ENCODE measurements at regions not wholly inside any gene's neighbourhood (a gene's known extent, or its start where the extent isn't known, plus 50 kb on each side); places are given as distances from the start of the nearest gene placed in this dataset.

DNA sequence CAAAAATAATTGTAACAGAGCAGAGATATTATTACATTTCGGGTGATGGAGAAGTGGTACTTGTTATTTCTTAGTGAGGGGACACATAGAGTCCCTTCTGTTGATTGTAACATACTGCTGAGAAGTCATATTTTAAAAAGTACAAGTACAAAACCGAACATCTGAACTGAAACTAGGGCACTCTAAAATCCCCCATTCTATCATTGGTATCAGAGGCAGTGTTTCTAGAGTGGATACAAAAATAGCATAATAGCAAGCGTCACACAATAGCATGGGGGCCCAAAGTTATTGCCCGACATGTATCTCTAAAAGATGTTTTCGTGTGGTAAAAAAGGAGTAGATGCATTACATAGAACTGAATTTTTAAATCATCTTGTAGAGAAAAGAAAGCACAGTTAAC lies 502.1 kb upstream of the SLC10A2 start:
- no peak overlapping the region for H3K4me3 ChIP-seq (ENCODE audit: low read depth, low read length)
- in situ Hi-C loops (cut with HindIII; ENCODE audit: low sequenced_read_pairs): no loop called here
- no peak for TF ChIP-seq CTCF (IDR thresholded peaks at IDR 0.05; ENCODE audit: low read depth, low read length)
- no peak for DNase-seq (ENCODE audit: low read depth, low spot score)

DNA sequence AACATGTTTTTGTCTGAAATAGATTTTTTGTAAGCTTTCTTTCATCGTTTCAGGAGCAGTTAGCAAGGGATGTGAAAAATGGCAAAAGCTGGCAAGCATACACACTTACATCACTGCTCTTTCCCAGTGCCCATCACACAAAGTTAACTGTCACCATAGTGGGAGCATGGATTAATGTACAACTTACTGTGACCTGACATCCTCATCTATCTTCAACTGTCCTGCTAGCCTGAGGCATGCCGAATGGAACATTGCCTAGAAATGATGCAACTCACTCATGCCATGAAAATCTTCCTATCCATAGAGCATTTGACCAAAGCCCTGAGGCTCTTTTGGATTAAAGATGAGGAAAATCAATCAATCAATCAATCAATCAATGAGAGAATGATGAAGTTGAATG lies 491.7 kb upstream of the SLC10A2 start:
- no peak for TF ChIP-seq CTCF (IDR thresholded peaks at IDR 0.05; ENCODE audit: low read depth, low read length)
- H3K4me3 ChIP-seq (ENCODE audit: low read depth, low read length): no peak overlapping the region
- in situ Hi-C loops (cut with HindIII; ENCODE audit: low sequenced_read_pairs): no loop called here
- DNase-seq (ENCODE audit: low read depth, low spot score): no peak

GRCh38 chr13:103556681-103557080 lies 490.5 kb upstream of the SLC10A2 start:
- no peak overlapping the region for H3K4me3 ChIP-seq (ENCODE audit: low read depth, low read length)
- no peak for DNase-seq (ENCODE audit: low read depth, low spot score)
- no peak for TF ChIP-seq CTCF (IDR thresholded peaks at IDR 0.05; ENCODE audit: low read depth, low read length)
- in situ Hi-C loops (cut with HindIII; ENCODE audit: low sequenced_read_pairs): no loop called here

DNA sequence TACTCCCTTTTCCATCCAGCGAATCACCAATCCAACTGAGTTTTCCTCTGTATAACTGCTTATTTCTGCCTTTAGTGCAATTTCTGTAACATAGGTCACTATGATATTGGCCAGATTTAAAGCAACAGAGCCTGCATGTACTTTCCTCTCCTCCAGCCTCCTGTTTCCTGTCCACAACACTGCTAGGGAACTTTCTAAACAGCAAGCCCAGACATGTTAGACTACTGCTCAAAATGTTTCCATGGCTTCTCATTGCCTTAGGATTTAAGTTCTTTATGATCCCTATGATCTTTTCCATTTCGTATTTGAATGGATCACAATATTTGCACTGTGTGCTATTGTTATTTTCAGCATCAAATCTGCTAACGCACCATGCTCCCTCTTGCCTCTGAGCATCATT lies 481.7 kb upstream of the SLC10A2 start:
- in situ Hi-C loops (cut with HindIII; ENCODE audit: low sequenced_read_pairs): no loop called here
- TF ChIP-seq CTCF (IDR thresholded peaks at IDR 0.05; ENCODE audit: low read depth, low read length): no peak
- no peak overlapping the region for H3K4me3 ChIP-seq (ENCODE audit: low read depth, low read length)
- no peak for DNase-seq (ENCODE audit: low read depth, low spot score)

GRCh38 chr13:103546271-103546670 lies 480.1 kb upstream of the SLC10A2 start:
- in situ Hi-C loops (cut with HindIII; ENCODE audit: low sequenced_read_pairs): no loop called here
- H3K4me3 ChIP-seq (ENCODE audit: low read depth, low read length): no peak overlapping the region
- TF ChIP-seq CTCF (IDR thresholded peaks at IDR 0.05; ENCODE audit: low read depth, low read length): no peak
- no peak for DNase-seq (ENCODE audit: low read depth, low spot score)

DNA sequence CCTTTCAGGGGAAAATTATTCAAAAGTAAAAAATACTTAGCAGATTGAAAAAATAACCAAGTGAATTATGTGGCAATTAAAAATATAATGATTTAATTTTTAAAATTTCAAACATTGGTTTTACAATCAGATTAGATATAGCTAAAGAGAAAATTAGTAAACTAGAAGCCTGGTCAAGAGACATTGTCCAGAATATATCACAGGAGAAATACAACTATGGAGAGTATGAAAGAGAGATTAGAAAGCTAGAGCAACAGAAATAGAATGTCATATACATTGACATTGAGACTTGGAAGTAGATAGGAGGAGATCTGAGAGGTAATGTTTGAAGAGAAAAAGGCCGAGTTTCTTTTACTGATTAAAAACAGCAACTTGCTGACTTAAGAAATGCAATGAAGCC lies 476.4 kb upstream of the SLC10A2 start:
- no peak for DNase-seq (ENCODE audit: low read depth, low spot score)
- no peak for TF ChIP-seq CTCF (IDR thresholded peaks at IDR 0.05; ENCODE audit: low read depth, low read length)
- in situ Hi-C loops (cut with HindIII; ENCODE audit: low sequenced_read_pairs): no loop called here
- no peak overlapping the region for H3K4me3 ChIP-seq (ENCODE audit: low read depth, low read length)

- no peak overlapping the region for H3K4me3 ChIP-seq (ENCODE audit: low read depth, low read length)
- TF ChIP-seq CTCF (IDR thresholded peaks at IDR 0.05; ENCODE audit: low read depth, low read length): no peak
- no peak for DNase-seq (ENCODE audit: low read depth, low spot score)
- in situ Hi-C loops (cut with HindIII; ENCODE audit: low sequenced_read_pairs): no loop called here
Observed at GRCh38 chr13:103540382-103540765, 474.2 kb upstream of the SLC10A2 start.

Measured in astrocyte of the spinal cord (primary cell).